ENCODE measurements at regions not wholly inside any gene's neighbourhood (a gene's known extent, or its start where the extent isn't known, plus 50 kb on each side); places are given as distances from the start of the nearest gene placed in this dataset.
A peak's percentile ranks its signal among the peaks of the same experiment; 100 is the strongest.

DNA sequence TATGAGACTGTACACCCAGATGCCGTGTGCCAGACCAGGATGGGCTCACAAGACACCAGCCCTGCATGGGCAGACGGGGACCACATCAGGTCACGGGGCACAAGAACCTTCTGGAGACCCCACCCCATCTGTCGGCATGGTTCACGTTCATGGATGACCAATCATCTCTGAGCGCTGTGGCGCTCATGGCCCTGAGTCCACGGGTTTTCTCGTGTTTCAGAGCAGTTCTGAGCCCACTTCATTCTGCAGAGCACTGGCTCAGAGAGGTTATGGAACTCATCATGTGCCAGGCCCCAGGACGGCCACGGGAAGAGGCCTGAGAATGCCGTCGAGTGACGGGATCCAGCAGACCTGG is 63.0 kb upstream of the PPARA start:
- H3K4me3 Mint-ChIP-seq = no peak overlapping the region
- H3K4me1 Mint-ChIP-seq = peaks cover 0 to 4% (median 0%) of the 10 kb centered on the region in 4 donors
- ATAC-seq (ENCODE audit: low read depth in 2 of 2) = no peak
- H3K36me3 Mint-ChIP-seq = no peaks in the 10 kb centered on the region
- Histone ChIP-seq H3K9me3 (ENCODE audit: control insufficient read depth in 2 of 2, low read length in 2 of 2) (no peaks in the 10 kb centered on the region), H3K27me3 (ENCODE audit: control insufficient read depth, insufficient read depth, low read length) (no peaks in the 10 kb centered on the region), H3K4me3 (ENCODE audit: low read depth, low read length) (no peak overlapping the region), H3K4me1 (ENCODE audit: control insufficient read depth, insufficient read depth, low read length, poor library complexity, severe bottlenecking) (no peaks in the 10 kb centered on the region), H3K36me3 (ENCODE audit: control insufficient read depth, insufficient read depth, low read length) (no peaks in the 10 kb centered on the region), H3K27ac (ENCODE audit: insufficient read depth, low read length, poor library complexity, severe bottlenecking) (no peak overlapping the region)
- no peaks in the 10 kb centered on the region for H3K27me3 Mint-ChIP-seq
- H3K9me3 Mint-ChIP-seq = no peaks in the 10 kb centered on the region
- no peak for DNase-seq
- no peak overlapping the region for H3K27ac Mint-ChIP-seq

DNA sequence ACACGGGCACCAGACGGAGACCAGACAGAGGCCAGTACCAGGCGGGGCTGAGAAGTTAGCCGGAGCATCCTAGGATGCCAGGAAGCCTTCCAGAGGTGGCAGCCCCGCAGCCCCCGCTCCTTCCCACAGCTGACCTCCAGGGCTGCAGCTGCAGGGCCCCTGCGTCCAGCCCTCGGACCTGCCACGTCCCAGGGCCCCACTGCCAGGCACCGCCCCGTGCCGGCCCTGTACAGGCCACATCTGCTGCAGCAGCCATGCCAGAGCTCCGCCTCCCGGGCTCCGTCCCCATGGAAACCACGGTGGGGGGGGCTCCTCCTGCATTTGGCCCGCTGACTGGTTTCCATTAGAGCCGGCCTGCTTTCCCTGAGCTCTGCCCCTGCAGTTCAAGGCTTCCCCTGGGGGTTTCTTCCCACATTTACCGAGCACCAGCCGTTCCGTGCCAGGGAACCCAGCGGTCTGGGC is 62.5 kb upstream of the PPARA start:
- Histone ChIP-seq H3K9me3 (ENCODE audit: control insufficient read depth in 2 of 2, low read length in 2 of 2) (no peaks in the 10 kb centered on the region), H3K36me3 (ENCODE audit: control insufficient read depth, insufficient read depth, low read length) (no peaks in the 10 kb centered on the region), H3K4me3 (ENCODE audit: low read depth, low read length) (no peak overlapping the region), H3K27ac (ENCODE audit: insufficient read depth, low read length, poor library complexity, severe bottlenecking) (no peak overlapping the region), H3K4me1 (ENCODE audit: control insufficient read depth, insufficient read depth, low read length, poor library complexity, severe bottlenecking) (no peaks in the 10 kb centered on the region), H3K27me3 (ENCODE audit: control insufficient read depth, insufficient read depth, low read length) (no peaks in the 10 kb centered on the region)
- DNase-seq (no peak), ATAC-seq (ENCODE audit: low read depth in 2 of 2) (no peak)
- H3K4me3 Mint-ChIP-seq = no peak overlapping the region
- H3K9me3 Mint-ChIP-seq = no peaks in the 10 kb centered on the region
- no peaks in the 10 kb centered on the region for H3K36me3 Mint-ChIP-seq
- H3K27me3 Mint-ChIP-seq = no peaks in the 10 kb centered on the region
- peaks cover 0 to 4% (median 0%) of the 10 kb centered on the region in 4 donors for H3K4me1 Mint-ChIP-seq
- H3K27ac Mint-ChIP-seq = no peak overlapping the region

DNA sequence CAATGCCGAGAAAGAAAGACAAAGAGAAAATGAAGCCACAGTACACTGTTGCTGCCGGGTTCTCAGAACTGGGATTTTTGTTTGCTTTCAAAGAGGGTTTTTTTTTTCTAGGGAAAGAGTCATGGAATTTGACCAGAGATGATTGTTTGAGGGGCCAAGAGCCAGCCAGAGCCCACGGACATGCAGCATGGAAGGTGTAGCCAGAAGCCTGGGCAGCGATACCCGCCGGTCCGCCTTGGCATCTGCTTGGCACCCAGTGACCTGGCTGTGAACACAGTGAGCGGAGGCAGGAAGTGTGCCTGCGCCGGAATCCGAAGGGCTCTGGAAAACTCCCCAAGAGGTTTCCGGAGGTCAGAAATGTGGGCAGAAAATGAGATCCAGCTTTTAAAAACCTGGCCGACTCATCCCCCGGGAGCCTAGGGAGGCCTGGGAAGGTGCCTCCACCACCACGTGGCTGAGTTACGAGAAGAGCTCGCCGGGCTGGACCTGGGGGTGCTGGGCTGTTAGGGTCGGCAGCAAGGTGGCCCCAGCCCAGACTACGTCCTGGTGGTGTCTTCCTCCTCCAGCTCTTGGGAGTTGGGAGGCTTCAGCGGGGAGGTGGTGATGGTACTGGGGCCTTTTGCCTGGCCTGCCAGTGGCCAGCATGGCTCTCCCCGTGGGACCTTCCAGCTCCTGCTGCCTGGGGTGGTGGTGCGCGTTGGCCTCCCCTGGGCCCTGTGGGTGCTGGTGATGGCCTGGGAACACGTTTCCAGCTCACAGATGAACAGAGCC is 61.6 kb upstream of the PPARA start:
- Histone ChIP-seq H3K9me3 (ENCODE audit: control insufficient read depth in 2 of 2, low read length in 2 of 2) (no peaks in the 10 kb centered on the region), H3K4me1 (ENCODE audit: control insufficient read depth, insufficient read depth, low read length, poor library complexity, severe bottlenecking) (no peaks in the 10 kb centered on the region), H3K27me3 (ENCODE audit: control insufficient read depth, insufficient read depth, low read length) (no peaks in the 10 kb centered on the region), H3K27ac (ENCODE audit: insufficient read depth, low read length, poor library complexity, severe bottlenecking) (no peak overlapping the region), H3K4me3 (ENCODE audit: low read depth, low read length) (no peak overlapping the region), H3K36me3 (ENCODE audit: control insufficient read depth, insufficient read depth, low read length) (no peaks in the 10 kb centered on the region)
- ATAC-seq (ENCODE audit: low read depth in 2 of 2) (no peak), DNase-seq (no peak)
- Mint-ChIP-seq H3K27ac (no peak overlapping the region), H3K36me3 (no peaks in the 10 kb centered on the region), H3K9me3 (no peaks in the 10 kb centered on the region), H3K4me1 (peaks cover 0 to 4% (median 0%) of the 10 kb centered on the region in 4 donors), H3K4me3 (no peak overlapping the region), H3K27me3 (no peaks in the 10 kb centered on the region)

DNA sequence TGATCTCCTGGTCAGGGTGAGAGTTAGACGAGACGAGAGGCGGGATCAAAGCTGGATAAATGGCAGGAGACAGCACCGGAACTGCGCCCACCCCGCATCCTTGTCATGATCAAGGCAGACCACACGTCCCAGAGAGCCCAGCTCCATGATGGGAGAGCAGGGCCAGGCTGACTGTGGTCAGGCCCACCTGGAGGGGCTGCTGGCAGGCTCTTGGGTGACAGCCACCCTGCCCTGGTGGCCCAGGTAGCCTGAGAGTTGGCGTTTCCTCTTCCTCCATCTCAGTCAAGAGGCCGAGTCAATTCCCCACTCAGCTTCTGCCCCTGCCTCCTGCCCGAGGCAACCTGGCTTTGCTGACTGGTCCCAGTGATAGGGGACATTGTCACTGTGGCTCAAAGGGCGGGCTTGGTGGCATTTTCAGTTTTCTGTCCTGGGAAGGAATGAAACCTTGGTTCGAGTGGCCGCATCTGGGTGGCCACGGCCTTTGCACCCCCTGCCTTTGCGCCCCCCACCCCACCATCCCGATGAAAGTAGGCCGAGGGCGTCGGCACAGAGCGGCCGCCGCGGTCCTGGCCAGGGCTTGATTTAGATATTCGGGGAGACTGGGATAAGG is 60.8 kb upstream of the PPARA start:
- H3K4me1 ChIP-seq (ENCODE audit: control insufficient read depth, insufficient read depth, low read length, poor library complexity, severe bottlenecking) = no peaks in the 10 kb centered on the region
- H3K9me3 ChIP-seq (ENCODE audit: control insufficient read depth in 2 of 2, low read length in 2 of 2) = no peaks in the 10 kb centered on the region
- Mint-ChIP-seq H3K4me3 (no peak overlapping the region), H3K27me3 (no peaks in the 10 kb centered on the region), H3K9me3 (no peaks in the 10 kb centered on the region), H3K27ac (no peak overlapping the region), H3K36me3 (no peaks in the 10 kb centered on the region), H3K4me1 (peaks cover 0 to 4% (median 0%) of the 10 kb centered on the region in 4 donors)
- DNase-seq (no peak), ATAC-seq (ENCODE audit: low read depth in 2 of 2) (no peak)
- no peaks in the 10 kb centered on the region for H3K36me3 ChIP-seq (ENCODE audit: control insufficient read depth, insufficient read depth, low read length)
- no peak overlapping the region for H3K27ac ChIP-seq (ENCODE audit: insufficient read depth, low read length, poor library complexity, severe bottlenecking)
- H3K27me3 ChIP-seq (ENCODE audit: control insufficient read depth, insufficient read depth, low read length) = no peaks in the 10 kb centered on the region
- H3K4me3 ChIP-seq (ENCODE audit: low read depth, low read length) = no peak overlapping the region

DNA sequence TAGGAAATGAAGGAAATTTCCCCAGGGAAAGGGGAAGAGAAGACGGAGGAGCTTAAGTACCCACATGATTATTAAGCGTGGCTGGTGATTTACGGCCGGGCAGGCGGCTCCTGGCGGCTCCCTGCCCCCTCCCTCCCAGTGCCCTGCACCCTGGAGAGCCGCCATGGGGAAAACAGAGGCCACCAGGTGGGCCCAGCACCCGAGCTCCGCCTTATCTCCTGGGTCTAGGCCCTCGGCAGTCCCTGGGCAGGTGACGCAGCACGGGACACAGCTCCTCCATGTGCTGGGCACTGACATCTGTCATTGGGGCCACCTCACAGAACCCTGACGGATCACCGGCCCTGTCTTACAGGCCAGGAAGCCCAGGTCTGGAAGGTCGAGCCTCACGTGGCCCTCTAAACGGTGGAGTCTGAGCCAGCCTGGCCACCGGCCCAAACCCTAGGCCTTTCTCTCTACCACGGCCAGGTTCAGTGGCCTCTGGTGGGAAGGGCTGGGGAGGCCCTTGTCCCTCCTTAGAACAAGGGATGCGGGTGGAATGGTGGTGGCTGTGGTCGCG is 60.2 kb upstream of the PPARA start:
- no peak overlapping the region for H3K4me3 ChIP-seq (ENCODE audit: low read depth, low read length)
- H3K27ac ChIP-seq (ENCODE audit: insufficient read depth, low read length, poor library complexity, severe bottlenecking) = no peak overlapping the region
- no peak overlapping the region for H3K27ac Mint-ChIP-seq

DNA sequence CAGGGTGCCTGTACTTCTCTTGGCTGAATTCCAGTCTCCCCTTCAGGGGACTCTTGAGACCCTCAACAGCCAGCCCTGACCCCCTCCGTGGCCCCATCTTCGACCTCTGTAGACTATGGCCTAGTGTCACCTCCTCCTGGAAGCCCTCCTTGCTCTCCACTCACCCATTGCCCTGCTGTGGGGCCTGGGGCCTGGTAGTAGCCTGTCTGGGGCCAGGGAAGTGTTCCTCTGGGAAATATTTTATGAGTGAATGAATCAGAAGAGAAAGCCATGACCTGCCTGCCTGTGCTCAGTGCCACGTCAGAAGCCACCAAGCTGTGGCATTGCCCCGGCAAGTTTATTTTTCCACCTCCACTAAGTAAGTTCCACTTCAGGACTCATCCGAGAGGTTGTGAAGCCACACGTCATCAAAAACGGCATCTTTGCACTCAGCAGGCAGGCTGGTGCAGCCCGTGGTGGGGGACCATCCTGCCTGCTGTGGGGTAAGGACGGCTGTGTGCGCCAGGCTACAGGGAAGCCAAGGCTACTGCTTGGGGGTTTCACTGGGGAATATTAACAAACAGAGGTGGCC is 59.6 kb upstream of the PPARA start:
- H3K27me3 Mint-ChIP-seq = no peaks in the 10 kb centered on the region
- H3K4me3 ChIP-seq (ENCODE audit: low read depth, low read length) = no peak overlapping the region
- H3K9me3 Mint-ChIP-seq = no peaks in the 10 kb centered on the region
- H3K27me3 ChIP-seq (ENCODE audit: control insufficient read depth, insufficient read depth, low read length) = no peaks in the 10 kb centered on the region
- peaks cover 0 to 4% (median 0%) of the 10 kb centered on the region in 4 donors for H3K4me1 Mint-ChIP-seq
- H3K36me3 Mint-ChIP-seq = no peaks in the 10 kb centered on the region
- no peaks in the 10 kb centered on the region for H3K36me3 ChIP-seq (ENCODE audit: control insufficient read depth, insufficient read depth, low read length)
- H3K4me1 ChIP-seq (ENCODE audit: control insufficient read depth, insufficient read depth, low read length, poor library complexity, severe bottlenecking) = no peaks in the 10 kb centered on the region
- H3K9me3 ChIP-seq (ENCODE audit: control insufficient read depth in 2 of 2, low read length in 2 of 2) = no peaks in the 10 kb centered on the region
- H3K27ac Mint-ChIP-seq = no peak overlapping the region
- no peak overlapping the region for H3K4me3 Mint-ChIP-seq
- ATAC-seq (ENCODE audit: low read depth in 2 of 2) (no peak), DNase-seq (no peak)
- no peak overlapping the region for H3K27ac ChIP-seq (ENCODE audit: insufficient read depth, low read length, poor library complexity, severe bottlenecking)

More for the DNA sequence above, 60.2 kb upstream of the PPARA start:
- H3K4me1 ChIP-seq (ENCODE audit: control insufficient read depth, insufficient read depth, low read length, poor library complexity, severe bottlenecking) = no peaks in the 10 kb centered on the region
- Mint-ChIP-seq H3K27me3 (no peaks in the 10 kb centered on the region), H3K4me3 (no peak overlapping the region), H3K36me3 (no peaks in the 10 kb centered on the region), H3K9me3 (no peaks in the 10 kb centered on the region), H3K4me1 (peaks cover 0 to 4% (median 0%) of the 10 kb centered on the region in 4 donors)
- no peak for ATAC-seq (ENCODE audit: low read depth in 2 of 2)
- no peaks in the 10 kb centered on the region for H3K9me3 ChIP-seq (ENCODE audit: control insufficient read depth in 2 of 2, low read length in 2 of 2)
- DNase-seq = no peak
- no peaks in the 10 kb centered on the region for H3K27me3 ChIP-seq (ENCODE audit: control insufficient read depth, insufficient read depth, low read length)
- no peaks in the 10 kb centered on the region for H3K36me3 ChIP-seq (ENCODE audit: control insufficient read depth, insufficient read depth, low read length)

DNA sequence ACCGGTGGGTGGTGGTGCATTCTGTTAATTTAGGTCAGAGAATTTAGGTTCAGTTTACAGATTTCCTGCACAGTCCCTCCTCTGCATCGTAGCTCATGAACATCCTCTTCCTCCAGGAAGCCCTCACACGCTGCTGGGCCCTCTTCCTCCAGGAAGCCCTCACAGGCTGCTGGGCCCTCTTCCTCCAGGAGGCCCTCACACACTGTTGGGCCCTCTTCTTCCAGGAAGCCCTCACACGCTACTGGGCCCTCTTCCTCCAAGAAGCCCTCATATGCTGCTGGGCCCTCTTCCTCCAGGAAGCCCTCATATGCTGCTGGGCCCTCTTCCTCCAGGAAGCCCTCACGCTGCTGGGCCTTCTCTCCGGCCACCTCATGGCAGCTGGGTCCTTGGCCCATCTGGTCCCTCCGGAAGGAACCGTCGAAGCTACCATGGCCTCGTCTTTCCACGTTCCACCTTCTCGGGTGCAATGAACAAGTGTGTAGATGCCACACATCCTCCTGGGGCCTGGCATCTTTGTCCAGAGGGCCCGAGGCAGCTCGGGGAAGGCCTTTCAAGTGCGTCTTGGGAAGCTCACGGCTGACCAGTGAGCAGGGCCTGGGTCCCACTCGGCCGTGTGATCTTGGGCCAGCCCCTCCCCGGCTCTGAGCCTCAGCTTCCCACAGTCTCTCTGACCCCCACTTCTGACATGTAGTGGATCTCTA is 58.9 kb upstream of the PPARA start:
- no peak overlapping the region for H3K27ac ChIP-seq (ENCODE audit: insufficient read depth, low read length, poor library complexity, severe bottlenecking)
- no peaks in the 10 kb centered on the region for H3K36me3 Mint-ChIP-seq
- no peak for ATAC-seq (ENCODE audit: low read depth in 2 of 2)
- no peak overlapping the region for H3K4me3 ChIP-seq (ENCODE audit: low read depth, low read length)
- peaks cover 0 to 4% (median 0%) of the 10 kb centered on the region in 4 donors for H3K4me1 Mint-ChIP-seq
- H3K4me3 Mint-ChIP-seq = no peak overlapping the region
- no peaks in the 10 kb centered on the region for H3K27me3 ChIP-seq (ENCODE audit: control insufficient read depth, insufficient read depth, low read length)
- no peaks in the 10 kb centered on the region for H3K9me3 ChIP-seq (ENCODE audit: control insufficient read depth in 2 of 2, low read length in 2 of 2)
- peak overlapping the region in 1 of 3 donors; percentile 77 for H3K27ac Mint-ChIP-seq
- H3K4me1 ChIP-seq (ENCODE audit: control insufficient read depth, insufficient read depth, low read length, poor library complexity, severe bottlenecking) = no peaks in the 10 kb centered on the region
- no peaks in the 10 kb centered on the region for H3K36me3 ChIP-seq (ENCODE audit: control insufficient read depth, insufficient read depth, low read length)
- H3K9me3 Mint-ChIP-seq = no peaks in the 10 kb centered on the region
- no peaks in the 10 kb centered on the region for H3K27me3 Mint-ChIP-seq
- no peak for DNase-seq
